ENCODE measurements at regions not wholly inside any gene's neighbourhood (a gene's known extent, or its start where the extent isn't known, plus 50 kb on each side); places are given as distances from the start of the nearest gene placed in this dataset.

GRCh38 chr5:101894985-101895384, 401.1 kb downstream of the SLCO4C1 start:
- intact Hi-C loops (cut with micrococcal nuclease; ENCODE audit: unreplicated experiment): no loop called here
- ChIA-PET POLR2A (no interaction called here), CTCF (no interaction called here)
- Mint-ChIP-seq H3K4me3 (ENCODE audit: unreplicated experiment) (no peak overlapping the region), H3K27me3 (ENCODE audit: insufficient read depth, unreplicated experiment) (peaks cover 5% of the 10 kb centered on the region), H3K9me3 (ENCODE audit: unreplicated experiment) (no peaks in the 10 kb centered on the region), H3K27ac (ENCODE audit: unreplicated experiment) (no peak overlapping the region), H3K4me1 (ENCODE audit: low read depth, unreplicated experiment) (no peaks in the 10 kb centered on the region), H3K36me3 (ENCODE audit: insufficient read depth, unreplicated experiment) (no peaks in the 10 kb centered on the region)
- no TSS peak for BruUV-seq (replicated peaks)
- no peaks in the 10 kb centered on the region for H3K36me3 ChIP-seq (ENCODE audit: control insufficient read depth, insufficient read depth, low read length)
- no peaks in the 10 kb centered on the region for H3K4me1 ChIP-seq
- TF ChIP-seq CTCF (IDR thresholded peaks at IDR 0.05; ENCODE audit: insufficient read depth in 1 of 2, low read depth in 1 of 2, low read length in 1 of 2, severe bottlenecking in 1 of 2, unreplicated experiment in 1 of 2): no peak
- DNase-seq: no peak
- H3K9me3 ChIP-seq: no peaks in the 10 kb centered on the region
- no peaks in the 10 kb centered on the region for H3K27me3 ChIP-seq (replicated peaks; ENCODE audit: control insufficient read depth, insufficient read depth, low read length)
- H3K4me3 ChIP-seq (ENCODE audit: low read depth, low read length): no peak overlapping the region

- Mint-ChIP-seq H3K27me3 (ENCODE audit: insufficient read depth, unreplicated experiment) (no peaks in the 10 kb centered on the region), H3K4me3 (ENCODE audit: unreplicated experiment) (no peak overlapping the region), H3K27ac (ENCODE audit: unreplicated experiment) (no peak overlapping the region), H3K4me1 (ENCODE audit: low read depth, unreplicated experiment) (no peaks in the 10 kb centered on the region), H3K36me3 (ENCODE audit: insufficient read depth, unreplicated experiment) (no peaks in the 10 kb centered on the region), H3K9me3 (ENCODE audit: unreplicated experiment) (no peaks in the 10 kb centered on the region)
- Histone ChIP-seq H3K27me3 (replicated peaks; ENCODE audit: control insufficient read depth, insufficient read depth, low read length) (no peaks in the 10 kb centered on the region), H3K9me3 (no peaks in the 10 kb centered on the region), H3K36me3 (ENCODE audit: control insufficient read depth, insufficient read depth, low read length) (no peaks in the 10 kb centered on the region), H3K4me1 (no peaks in the 10 kb centered on the region), H3K4me3 (ENCODE audit: low read depth, low read length) (no peak overlapping the region)
- CTCF ChIA-PET: no interaction called here
- intact Hi-C loops (cut with micrococcal nuclease; ENCODE audit: unreplicated experiment): loop anchor here (10.0 kb wide), 1 partner anchor 153 kb away; no protein-coding TSS in a partner anchor
- TF ChIP-seq CTCF (IDR thresholded peaks at IDR 0.05; ENCODE audit: insufficient read depth in 1 of 2, low read depth in 1 of 2, low read length in 1 of 2, severe bottlenecking in 1 of 2, unreplicated experiment in 1 of 2): no peak
- POLR2A ChIA-PET: no interaction called here
- BruUV-seq (replicated peaks): no TSS peak
- DNase-seq: no peak
Observed at GRCh38 chr5:101878190-101878589, 417.9 kb downstream of the SLCO4C1 start.

- Mint-ChIP-seq H3K4me3 (ENCODE audit: unreplicated experiment) (no peak overlapping the region), H3K27me3 (ENCODE audit: insufficient read depth, unreplicated experiment) (no peaks in the 10 kb centered on the region), H3K4me1 (ENCODE audit: low read depth, unreplicated experiment) (no peaks in the 10 kb centered on the region), H3K27ac (ENCODE audit: unreplicated experiment) (no peak overlapping the region), H3K9me3 (ENCODE audit: unreplicated experiment) (no peaks in the 10 kb centered on the region), H3K36me3 (ENCODE audit: insufficient read depth, unreplicated experiment) (no peaks in the 10 kb centered on the region)
- no peak for DNase-seq
- no peaks in the 10 kb centered on the region for H3K4me1 ChIP-seq
- no TSS peak for BruUV-seq (replicated peaks)
- intact Hi-C loops (cut with micrococcal nuclease; ENCODE audit: unreplicated experiment): loop anchor here (10.0 kb wide), 1 partner anchor 153 kb away; no protein-coding TSS in a partner anchor
- H3K27me3 ChIP-seq (replicated peaks; ENCODE audit: control insufficient read depth, insufficient read depth, low read length): no peaks in the 10 kb centered on the region
- H3K4me3 ChIP-seq (ENCODE audit: low read depth, low read length): no peak overlapping the region
- no peaks in the 10 kb centered on the region for H3K9me3 ChIP-seq
- POLR2A ChIA-PET: no interaction called here
- no peaks in the 10 kb centered on the region for H3K36me3 ChIP-seq (ENCODE audit: control insufficient read depth, insufficient read depth, low read length)
- CTCF ChIA-PET: no interaction called here
- TF ChIP-seq CTCF (IDR thresholded peaks at IDR 0.05; ENCODE audit: insufficient read depth in 1 of 2, low read depth in 1 of 2, low read length in 1 of 2, severe bottlenecking in 1 of 2, unreplicated experiment in 1 of 2): no peak
Observed at GRCh38 chr5:101877451-101877850, 418.6 kb downstream of the SLCO4C1 start.
